RKO (cell line): ENCODE measurements at regions not wholly inside any gene's neighbourhood (a gene's known extent, or its start where the extent isn't known, plus 50 kb on each side); places are given as distances from the start of the nearest gene placed in this dataset.

Experiments
- DNase-seq: peaks from one replicate; pipeline ENCODE4 v3.0.0-alpha.2; 2016; ENCODE audit warnings: low spot score

DNA sequence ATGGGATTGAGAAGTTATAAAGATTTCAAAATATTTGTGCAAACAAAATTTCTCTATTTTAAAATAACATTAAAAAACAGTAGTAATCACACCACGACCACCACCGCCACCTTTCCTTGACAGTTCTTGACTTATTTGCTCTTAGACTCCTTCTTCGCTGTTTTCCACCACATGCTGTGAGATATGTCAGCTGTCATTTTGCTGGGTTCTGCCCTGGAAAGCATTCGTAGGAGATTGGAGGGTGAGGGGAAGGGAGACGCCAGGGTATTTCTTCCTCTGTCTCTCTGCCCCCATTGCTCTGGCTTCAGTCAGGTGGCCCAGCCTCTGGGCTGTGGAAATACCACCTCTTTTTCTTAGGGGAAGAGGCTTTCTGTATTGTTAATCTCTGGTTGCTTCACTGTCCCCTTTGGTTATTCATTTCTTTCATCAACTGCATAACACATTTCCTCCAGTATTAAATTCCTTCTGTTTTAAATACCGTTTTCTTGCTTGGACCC, 186.2 kb downstream of the NEDD1 start:
- no peak for DNase-seq

DNA sequence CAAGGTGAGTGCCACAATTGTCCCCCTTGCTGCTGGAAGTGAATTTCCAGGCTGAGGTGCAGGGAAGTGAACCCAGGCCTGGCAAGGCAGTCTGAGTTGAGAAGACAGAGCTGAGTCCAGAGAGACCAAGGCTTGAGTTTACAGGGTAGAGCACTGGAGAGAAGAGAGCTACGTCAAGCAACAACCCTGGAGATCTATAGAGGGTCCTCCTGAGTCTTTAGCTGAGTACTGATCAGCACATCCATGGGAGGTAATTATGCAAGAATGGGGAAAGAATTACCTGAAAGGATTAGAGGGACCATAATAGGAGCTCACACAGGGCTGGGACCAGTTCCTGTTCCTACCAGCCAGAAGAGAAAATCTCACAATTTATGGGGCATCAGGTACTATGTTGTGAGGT, 190.7 kb downstream of the NEDD1 start:
- no peak for DNase-seq

DNA sequence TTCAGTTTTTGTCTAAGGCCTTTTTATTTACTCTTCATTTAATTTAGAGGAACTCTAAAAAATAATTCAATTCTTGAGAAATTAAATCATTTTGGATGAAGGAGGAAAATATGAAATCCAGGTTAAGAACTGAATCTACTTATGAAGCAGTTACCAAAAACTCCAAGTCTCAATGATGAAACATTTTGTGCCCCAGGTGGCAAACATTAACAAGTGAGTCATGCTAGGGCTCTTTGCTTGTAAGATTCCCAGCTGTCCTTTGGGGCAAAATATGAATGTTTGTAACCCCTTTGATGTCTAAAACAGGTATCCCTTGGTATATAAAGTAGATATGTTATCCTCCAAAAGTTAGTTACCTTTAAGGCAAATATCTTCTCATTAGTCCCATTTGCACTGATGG, 202.4 kb downstream of the NEDD1 start:
- DNase-seq: no peak

DNA sequence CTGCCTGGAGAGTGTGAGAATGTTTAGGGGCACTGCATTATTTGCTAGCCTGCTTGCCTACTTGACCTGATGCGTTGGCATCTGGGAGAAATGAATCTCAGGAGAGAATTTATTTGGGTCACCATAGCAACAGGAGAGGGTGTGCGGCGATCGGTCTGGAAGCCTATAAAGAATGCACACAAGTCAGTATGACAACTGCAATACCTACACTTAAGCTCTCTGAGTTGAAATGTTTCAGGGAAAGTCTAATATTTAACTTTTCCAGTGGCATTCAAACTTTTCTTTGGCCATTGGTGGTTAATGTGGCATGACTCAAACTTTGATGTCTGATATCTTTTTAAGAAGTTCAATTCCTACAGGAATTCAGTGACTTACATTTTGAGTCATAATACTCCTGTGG, 205.1 kb downstream of the NEDD1 start:
- no peak for DNase-seq

DNA sequence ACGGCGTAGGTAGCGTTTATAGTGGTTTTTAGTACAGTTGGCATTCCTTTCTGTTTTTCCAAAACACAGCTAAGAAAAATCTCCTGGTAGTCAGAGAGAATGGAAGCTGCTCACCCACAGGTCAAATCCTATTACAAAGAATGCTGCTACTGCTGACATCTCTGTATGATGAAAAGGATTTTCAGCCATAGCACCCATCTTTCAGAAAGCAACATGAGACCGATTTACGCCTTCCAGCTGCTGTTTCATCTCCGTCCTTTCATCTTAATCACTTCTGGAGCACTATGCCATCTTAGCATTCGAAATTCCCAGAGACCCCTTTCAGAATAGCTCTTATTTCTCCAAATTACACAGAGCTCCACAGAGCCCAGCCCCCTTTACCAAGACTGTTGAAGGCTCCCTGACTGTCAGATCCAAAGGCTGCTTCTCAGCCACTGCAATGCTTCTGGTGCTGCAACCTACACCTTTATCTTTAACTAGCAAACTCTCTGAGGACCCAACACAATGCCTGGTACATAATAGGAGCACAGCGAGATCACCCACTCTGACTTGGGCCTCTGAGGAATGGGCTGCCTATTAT, 211.8 kb downstream of the NEDD1 start:
- no peak for DNase-seq

DNA sequence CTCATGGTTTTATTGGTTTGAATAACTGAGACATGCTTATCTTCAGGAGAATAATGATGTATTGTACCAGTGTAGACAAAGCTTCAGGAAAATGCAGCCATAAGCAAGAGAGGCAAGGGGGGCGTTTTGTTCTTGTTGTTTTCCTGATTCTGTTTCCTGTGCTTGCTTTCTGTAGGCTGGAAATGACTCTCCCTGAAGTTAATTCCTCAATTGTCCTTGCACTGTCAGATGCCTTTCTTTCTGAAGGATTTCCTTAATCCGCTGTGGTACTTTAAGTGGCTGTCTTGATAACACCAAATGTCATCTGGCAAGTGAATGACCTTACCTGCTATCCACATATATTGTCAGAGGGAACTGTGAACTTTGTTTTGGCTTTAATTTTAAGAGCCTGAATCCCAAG, 220.0 kb downstream of the NEDD1 start:
- no peak for DNase-seq

DNA sequence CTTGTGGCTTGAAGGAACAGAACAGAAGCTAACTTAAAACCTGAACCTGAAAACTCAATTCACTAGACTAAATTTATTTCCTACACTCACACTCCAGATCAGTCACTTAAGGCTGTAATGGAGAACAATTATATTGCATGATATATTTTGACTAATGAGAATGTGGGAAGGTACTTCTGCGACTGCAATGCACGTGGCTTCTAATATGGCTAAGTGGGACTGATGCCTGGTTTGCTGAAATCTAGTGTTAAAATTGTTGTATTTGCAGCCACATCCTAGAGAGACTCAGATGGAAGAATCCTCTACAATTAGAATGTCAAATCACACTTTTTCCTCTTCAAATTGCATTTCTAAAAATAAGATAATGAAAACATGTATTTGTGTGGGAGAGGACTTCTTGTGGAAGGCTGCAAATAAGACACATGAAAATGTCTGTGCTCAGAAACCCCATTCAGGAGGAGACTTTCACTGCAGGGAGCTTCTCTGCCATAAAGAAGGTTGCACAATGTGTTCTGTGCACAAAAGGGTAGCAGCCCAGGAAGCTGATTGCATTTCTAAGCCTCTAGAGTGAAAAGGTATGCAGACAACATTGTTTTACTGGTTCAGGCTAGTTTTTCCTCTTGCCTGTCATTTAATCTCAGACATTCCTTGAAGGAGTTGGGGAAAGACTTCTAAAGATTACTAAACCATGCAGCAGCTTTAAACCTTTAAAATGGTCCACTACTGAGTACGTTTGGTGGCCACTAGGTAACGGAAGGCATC, 224.3 kb downstream of the NEDD1 start:
- no peak for DNase-seq

DNA sequence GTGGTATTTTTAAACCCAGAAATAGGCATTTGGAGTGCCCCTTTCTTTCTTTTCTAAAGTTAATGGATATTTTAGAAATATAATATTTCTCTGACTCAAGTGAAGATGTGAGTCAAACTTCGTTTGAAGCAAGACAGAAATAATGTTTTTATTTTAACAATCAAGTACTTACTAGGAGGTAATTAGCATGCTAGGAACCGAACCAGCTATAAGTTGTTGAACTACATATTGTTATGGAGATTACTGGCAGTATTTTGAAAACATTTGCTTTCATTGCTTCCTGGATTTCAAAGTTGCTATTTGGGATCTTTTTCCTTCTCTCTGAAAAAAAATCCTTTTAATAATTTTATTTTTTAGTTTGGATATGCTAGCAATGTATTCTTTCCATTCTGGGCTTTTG, 225.2 kb downstream of the NEDD1 start:
- DNase-seq: no peak

DNA sequence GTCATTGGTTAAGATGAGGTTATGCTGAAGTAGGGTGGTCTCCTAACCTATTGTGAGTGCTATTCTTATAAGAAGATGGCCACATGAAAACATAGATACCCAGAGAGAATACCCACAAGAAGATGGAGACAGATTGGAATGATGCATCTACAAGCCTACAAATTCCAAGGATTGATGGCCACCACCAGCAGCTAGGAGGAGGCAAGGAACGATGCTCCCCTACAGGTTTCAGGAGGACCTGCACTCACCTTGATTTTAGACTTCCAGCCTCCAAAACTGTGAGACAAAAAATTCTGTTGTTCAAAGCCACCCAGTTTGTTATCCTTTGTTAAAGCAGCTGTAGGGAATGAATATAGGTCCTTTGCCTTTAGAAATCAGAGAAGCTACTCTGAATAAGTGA, 227.4 kb downstream of the NEDD1 start:
- no peak for DNase-seq

DNA sequence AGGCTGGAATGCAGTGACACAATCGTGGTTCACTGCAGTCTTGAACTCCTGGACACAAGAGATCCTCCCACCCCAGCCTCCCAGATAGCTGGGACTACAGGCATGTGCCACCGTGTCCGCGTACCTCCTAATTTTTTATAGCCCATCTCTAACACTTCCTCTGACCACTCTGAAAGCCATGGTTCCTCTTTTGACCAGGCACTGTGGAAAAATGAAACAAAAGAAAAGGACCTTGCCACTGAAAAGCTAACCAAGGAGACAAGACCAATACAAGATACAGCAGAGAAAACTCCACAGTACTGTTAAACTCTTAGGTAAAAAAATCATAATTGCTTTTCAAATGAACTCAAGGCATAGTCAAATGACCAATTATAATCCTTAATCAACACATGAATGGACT, 233.3 kb downstream of the NEDD1 start:
- no peak for DNase-seq

DNA sequence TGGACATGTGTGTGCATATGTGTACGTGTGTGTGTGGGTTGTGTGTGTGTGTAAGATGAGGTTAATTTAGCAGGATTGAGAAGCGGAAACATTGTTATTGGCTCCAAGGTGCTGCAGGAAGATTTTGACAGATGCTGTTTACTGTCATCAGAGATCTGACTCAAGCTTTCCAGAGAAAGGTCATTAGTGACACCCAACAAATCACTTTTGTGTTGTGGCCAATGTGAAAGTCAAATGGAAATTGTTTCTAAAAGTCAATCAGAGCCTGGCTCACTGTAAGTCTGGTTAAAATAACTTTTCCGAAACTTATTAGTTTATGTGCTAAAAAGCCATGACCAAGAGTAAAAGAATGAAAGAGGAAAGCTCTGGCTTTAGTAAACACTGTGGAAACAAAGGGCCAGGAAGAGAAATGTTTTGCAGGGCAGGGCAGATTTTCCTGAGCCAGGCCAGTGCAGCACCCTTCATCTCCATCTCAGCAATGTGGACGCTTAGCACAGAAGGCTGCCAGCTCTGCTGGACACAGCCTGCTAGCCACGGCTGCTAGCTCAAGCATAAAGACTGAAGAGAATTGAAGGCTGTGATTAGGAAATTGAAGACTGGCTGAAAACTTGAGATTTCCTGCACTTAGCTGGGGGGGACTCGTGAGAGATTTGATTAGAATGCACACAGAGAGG, 235.8 kb downstream of the NEDD1 start:
- no peak for DNase-seq

DNA sequence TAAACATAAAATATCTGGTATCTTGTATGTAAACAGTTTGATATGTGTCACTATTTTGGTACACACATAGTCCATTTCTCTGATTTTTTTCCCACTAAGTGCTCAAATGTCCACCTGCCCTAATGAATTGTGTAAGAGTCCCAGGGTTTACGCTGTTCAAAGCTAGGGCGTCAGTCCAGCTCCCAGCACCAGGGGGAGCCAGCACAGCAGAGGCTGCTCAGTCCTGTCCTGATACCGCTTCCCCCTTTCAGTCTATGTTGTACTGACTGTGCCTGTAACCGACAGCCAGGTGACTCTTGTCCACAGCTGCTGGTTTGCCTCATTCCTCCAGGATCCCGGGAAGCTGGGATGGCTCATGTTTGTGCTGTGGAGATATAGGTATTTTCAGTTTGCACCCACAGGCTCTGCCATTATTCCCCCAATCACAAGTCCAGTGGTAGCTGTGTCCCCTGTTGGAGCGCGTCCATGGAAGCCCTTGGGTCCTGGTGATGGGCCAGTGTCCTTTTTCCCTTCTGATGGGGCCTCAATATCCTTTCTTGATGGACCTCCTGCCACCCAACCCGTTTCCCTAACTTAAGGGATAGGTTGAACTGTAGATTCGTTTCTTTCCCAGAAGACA, 242.0 kb downstream of the NEDD1 start:
- peak; percentile 43 for DNase-seq

DNA sequence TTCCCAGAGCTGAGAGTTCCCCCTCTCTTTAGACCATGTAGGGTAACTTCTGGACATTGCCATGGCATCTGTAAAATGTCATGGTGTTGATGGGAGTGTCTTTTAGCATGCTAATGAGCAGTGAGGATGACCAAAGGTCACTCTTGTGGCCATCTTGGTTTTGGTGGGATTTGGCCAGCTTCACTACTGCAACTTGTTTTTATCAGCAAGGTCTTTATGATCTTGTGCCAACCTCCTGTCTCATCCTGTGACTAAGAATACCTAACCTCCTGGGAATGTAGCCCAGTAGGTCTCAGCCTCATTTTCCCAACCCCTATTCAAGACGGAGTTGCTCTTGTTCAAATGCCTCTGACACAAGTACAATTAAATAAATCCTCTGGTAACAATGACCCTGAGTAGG, 244.4 kb downstream of the NEDD1 start:
- DNase-seq: peak; percentile 2

DNA sequence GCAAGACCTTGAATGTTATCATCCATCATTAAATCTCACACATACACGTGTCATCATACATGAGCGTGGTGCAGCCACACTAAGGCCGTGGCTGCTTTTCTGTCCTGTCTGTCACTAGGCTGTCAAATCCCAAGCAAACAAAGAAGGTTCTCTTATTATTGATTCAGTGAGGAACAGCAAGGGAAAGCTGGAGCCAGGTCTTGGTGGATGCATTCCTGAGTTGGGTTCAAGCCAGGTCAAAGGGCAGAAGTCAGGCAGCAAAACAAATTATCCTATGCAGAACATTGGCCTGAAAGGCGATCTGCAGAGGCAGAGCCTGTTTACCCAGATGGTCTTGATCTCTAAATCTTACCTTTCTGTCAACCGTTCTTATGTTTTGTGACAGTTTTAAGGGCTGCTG, 252.3 kb downstream of the NEDD1 start:
- no peak for DNase-seq

DNA sequence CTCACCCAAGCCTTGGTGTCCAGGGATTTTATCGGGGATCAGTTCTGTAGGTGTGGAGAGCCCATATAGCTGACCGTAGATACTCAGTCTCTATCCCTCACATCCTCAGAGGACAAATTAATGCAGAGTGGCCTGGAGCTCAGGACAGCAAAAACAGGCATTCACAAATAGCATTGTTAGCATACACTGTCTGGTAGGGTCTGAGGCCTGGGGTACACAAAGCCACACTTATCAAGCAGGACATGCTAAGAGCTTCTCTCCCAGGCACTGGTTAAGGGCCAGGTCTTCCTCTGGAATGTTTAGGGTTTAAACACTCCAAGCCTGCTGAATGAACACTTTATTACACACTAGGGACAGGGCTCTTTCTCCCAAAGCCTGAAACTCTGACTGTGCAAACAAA, 253.2 kb downstream of the NEDD1 start:
- DNase-seq: no peak

DNA sequence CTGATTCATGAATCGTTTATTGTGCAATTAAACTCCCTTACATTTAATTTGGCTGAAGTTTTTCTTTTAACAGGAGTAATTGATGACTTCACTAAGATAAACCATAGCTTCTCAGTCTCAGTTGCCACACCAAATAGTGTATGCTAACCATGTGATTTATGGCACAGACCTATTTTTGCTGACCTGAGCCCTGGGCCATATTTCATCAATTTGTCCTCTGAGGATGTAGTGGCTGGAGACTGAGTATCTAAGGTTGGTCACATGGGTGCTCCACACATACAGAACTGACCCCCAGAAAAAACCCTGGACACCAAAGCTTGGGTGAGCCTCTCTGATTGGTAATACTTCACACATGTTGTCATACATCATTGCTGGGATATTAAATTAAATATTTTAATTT, 255.1 kb downstream of the NEDD1 start:
- DNase-seq: no peak

DNA sequence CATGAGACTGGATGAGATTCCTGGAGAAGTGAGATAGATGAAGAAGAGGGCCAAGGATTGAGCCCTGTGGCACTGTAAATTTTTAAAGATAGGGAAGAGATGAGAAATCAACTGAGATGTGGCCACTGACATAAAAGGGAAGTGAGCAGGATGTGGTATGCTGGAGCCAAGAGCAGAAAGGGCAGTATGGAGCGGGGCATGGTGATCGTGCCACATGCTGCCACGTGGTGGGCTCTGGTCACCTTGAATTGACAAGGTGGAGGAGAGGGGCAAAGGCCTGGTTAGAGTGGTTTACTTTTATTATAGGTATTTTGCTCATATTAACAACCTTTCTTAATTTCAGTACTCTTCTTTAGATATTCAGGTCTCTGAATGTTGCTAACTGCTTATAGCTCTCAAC, 257.9 kb downstream of the NEDD1 start:
- no peak for DNase-seq

DNA sequence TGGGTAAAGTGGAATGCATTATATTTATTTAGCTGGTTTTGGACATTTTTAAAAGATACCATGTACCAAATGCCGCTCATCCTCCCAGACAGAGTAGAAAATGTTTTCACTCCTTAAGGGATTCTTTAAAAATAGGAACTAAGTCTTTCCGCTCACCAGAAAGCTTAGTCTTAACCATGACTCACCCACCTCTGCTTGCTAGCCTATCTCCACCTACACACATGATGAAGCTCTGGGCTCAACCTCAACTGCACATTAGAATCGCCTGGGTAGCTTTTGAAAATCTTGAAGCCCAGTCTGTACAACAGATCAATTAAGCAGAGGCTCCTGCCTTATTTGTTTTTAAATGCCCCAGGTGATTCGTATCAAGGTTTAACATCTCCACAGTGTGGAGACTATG, 260.5 kb downstream of the NEDD1 start:
- DNase-seq: peak; percentile 57

DNA sequence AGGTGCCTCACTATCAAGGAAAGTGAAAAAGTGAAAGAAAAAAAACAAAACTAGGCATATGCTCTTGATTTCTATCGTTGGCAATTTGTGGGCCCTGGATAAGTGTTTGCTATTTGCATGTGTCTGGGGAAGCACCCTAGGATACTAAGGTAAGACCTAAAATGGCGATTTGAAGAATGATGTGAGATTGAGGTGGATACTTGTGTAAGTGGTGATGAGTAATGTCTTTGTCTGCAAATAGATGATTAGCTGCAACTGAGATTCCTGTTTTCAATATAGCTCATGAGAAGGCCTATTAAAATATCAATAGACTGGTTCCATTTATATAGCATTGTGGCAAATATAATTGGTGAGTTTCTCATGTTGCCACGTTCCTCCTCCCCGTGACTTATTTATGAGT, 261.7 kb downstream of the NEDD1 start:
- peak; percentile 54 for DNase-seq

DNA sequence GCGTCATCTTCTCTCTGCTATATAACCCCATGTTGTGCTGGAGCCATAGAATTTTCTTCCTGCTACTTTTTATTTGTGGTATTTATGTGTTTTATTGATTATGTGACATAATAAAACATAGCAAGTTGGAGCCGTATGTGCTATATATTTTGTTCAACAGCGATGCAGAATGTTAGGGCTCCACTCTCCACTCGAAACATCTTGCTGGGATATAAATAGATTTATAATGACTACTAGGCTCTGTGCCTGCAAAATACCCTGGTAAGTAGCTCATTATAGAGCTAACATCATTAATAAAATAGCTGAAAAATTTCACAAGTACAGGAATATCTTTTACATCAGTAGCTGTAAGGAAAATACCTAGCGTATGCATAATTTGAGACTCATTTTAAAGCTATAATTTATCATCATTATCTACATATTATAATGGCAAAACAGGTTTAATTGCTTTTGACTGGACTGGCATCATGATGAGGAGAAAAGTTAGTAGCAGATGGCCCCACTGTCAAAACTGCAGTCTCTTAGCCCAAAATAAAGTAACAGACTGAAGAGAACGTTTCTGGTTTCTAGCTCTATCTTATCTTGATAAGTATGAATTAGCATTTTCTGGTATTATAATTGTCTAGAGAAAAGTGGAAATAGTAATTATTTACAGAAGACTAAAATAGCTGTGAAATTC, 263.0 kb downstream of the NEDD1 start:
- no peak for DNase-seq

DNA sequence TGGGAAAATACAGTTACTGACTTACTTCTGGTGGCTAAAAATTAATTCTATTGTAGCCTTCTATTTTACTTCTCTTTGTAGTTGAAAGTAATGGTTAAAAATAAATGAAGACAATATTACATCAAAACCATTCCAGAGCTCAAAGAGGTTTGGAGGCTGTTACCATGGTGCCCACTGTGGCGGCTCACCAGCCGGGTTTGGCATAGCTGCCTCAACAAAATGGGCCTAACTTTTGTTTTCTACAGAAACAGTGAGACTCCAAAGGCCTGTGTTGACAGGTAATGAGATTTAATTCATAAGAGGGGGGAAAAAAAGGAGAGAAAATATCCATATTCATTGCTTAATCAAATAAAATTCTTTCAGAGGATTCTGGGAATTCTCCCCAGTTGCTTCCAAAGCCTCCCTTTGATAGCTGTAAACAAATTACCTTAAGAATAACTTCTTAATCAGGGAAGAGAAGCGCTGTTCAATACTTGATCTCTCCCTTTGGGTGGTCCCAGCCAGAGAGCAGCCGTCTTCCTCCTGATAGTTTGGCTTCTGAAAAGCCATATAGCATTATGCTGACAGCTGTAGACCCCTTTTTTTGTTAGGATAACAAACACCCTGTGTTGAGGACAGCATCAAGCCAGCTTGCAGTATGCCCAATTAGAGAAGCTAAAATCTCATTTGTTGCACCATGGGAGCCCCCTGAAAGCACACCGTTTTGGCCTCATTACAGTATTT, 266.8 kb downstream of the NEDD1 start:
- no peak for DNase-seq

DNA sequence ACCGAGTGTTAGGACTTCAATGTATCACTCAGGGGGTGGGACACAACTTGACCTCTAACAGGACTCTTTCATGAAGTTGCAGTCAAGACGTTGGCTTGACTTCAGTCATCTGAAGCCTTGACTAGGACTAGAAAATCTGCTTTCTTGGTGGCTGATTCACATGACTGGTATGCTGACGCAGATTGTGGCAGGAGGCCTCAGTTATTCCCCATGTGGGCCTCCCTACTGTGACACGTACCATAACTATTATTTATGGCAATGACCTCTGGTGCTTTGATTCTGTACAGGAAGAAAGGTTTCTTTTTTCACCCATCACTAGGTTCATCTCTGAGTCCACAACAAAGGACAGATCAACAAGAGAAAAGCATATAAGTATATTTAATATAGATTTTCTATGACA, 270.4 kb downstream of the NEDD1 start:
- DNase-seq: peak; percentile 53
